Right atrium auricular region (tissue), 2 donors: ENCODE measurements at regions not wholly inside any gene's neighbourhood (a gene's known extent, or its start where the extent isn't known, plus 50 kb on each side); places are given as distances from the start of the nearest gene placed in this dataset.

Experiments used
- DNase-seq: peaks from one replicate; pipeline ENCODE4 v3.0.0-alpha.2; 2019; ENCODE audit warnings: low spot score
- H3K27ac ChIP-seq, 2 donors: fragments of 200-600 bp; sonication (generic); 1 replicate in 1 of 2; 2 replicates in 1 of 2; pipeline ENCODE4 v1.5.1; 2016 to 2019
- H3K27me3 ChIP-seq, 2 donors: fragments of 200-600 bp; sonication (generic); one replicate each; pipeline versions ENCODE4 v1.5.1 to v1.6.0; 2017 to 2019
- H3K36me3 ChIP-seq: fragments of 200-600 bp; sonication (generic); one replicate; pipeline ENCODE4 v1.5.1; 2016
- H3K4me1 ChIP-seq, 2 donors: fragments of 200-600 bp; sonication (generic); one replicate each; pipeline versions ENCODE4 v1.5.1 to v1.6.0; 2017 to 2019
- H3K4me3 ChIP-seq, 2 donors: fragments of 200-600 bp; sonication (generic); 1 replicate in 1 of 2; 2 replicates in 1 of 2; pipeline ENCODE4 v1.5.1; 2017 to 2019; ENCODE audit warnings: mild to moderate bottlenecking in 1 of 2, moderate library complexity in 1 of 2
- H3K9me3 ChIP-seq, 2 donors: fragments of 200-600 bp; sonication (generic); one replicate each; pipeline ENCODE4 v1.5.1; 2019
- TF ChIP-seq, protein P1 (sequence below), 2 donors: fragments of 200-600 bp; sonication (generic); IDR thresholded peaks; one replicate each; pipeline ENCODE4 v1.5.1; 2019; ENCODE audit warnings: antibody characterized with exemption in 2 of 2

DNA sequence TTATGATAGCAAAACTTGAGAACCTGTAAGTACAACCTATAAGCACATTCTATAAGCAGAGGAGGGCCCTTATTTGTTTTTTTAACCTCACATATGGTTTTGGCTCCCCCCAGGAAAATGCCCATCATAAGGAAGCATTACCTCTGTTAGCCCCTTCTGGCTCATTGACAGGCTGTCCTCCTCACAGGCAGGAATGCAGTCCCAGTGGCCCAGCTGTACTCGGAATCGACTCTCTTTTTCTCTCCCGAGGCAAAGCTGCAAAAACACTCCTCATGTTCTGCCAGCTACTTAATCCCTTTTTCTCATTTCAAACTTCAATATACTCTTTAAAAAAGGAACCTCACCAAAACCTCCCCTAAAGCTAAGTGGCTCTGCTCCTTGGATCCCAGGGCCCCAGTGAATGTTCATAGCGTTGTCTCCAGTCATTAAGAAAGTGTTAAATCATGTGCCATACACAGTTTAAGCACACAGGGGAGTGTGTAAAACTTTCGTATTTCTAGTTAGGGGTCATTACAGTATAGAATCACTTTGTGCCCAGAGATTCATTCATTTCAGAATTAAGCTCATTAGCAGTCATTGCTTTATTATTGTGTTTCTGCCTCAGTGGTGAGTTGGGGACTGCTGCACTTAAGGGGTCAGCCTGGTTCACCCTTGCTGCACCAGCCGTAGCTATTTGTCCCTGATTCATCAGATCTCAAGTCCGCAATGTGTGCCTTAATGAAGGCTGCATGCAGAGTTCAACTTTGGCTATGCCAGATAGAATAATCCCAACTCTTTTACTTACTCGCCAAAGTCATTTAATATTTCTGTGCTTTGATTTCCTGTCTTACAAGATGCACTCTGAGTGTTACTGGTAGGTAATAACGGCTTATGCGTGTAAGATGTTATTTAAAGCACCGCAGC is 57.6 kb downstream of the JRKL start:
- no peak for DNase-seq
- H3K27ac ChIP-seq = no peak overlapping the region
- no peaks in the 10 kb centered on the region for H3K27me3 ChIP-seq
- H3K36me3 ChIP-seq = no peaks in the 10 kb centered on the region
- TF ChIP-seq, protein P1, sequence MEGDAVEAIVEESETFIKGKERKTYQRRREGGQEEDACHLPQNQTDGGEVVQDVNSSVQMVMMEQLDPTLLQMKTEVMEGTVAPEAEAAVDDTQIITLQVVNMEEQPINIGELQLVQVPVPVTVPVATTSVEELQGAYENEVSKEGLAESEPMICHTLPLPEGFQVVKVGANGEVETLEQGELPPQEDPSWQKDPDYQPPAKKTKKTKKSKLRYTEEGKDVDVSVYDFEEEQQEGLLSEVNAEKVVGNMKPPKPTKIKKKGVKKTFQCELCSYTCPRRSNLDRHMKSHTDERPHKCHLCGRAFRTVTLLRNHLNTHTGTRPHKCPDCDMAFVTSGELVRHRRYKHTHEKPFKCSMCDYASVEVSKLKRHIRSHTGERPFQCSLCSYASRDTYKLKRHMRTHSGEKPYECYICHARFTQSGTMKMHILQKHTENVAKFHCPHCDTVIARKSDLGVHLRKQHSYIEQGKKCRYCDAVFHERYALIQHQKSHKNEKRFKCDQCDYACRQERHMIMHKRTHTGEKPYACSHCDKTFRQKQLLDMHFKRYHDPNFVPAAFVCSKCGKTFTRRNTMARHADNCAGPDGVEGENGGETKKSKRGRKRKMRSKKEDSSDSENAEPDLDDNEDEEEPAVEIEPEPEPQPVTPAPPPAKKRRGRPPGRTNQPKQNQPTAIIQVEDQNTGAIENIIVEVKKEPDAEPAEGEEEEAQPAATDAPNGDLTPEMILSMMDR (IDR thresholded peaks at IDR 0.05) = no peak
- no peak overlapping the region for H3K4me3 ChIP-seq
- no peaks in the 10 kb centered on the region for H3K9me3 ChIP-seq
- H3K4me1 ChIP-seq = no peaks in the 10 kb centered on the region

DNA sequence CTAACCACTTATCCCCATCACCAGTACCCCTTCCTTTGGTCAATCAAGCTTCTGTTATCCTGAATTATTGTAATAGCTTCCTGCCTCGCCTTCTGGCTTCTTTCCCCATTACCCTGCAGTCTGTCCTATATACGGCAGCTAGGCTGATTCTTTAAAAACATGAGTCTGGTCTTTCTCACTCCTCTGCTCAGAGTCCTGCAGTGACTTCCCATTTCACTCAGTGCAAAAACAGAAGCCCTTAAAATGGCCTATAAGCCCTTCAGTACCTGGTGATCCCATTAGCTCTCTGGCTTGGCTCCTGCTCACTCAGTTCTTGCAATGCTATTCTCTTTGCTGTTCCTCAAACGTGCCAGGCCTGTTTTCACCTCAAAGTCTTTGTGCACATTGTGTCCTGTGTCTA is 58.4 kb downstream of the JRKL start:
- Histone ChIP-seq H3K9me3 (no peaks in the 10 kb centered on the region), H3K27ac (no peak overlapping the region), H3K4me1 (no peaks in the 10 kb centered on the region), H3K36me3 (no peaks in the 10 kb centered on the region), H3K4me3 (no peak overlapping the region), H3K27me3 (no peaks in the 10 kb centered on the region)
- TF ChIP-seq, protein P1 (IDR thresholded peaks at IDR 0.05) = no peak
- no peak for DNase-seq

DNA sequence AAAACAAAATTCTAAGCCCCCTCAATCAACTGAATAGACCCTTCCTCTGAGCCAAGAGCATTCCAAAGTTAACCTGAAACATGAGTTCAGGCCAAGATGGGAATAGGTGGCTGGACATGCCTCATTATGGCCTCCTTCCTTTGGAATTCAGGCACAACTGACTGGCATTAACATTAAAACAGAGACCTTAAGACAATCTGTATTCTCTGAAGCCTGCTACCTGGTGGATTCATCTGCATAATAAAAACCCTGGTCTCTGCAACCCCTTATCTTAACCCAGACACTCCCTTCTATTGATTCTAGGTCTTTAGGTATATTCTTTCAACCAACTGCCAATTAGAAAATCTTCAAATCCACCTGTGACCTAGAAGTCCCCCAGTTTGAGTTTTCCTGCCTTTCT is 66.3 kb downstream of the JRKL start:
- H3K9me3 ChIP-seq = no peaks in the 10 kb centered on the region
- no peak overlapping the region for H3K4me3 ChIP-seq
- no peak for DNase-seq
- H3K36me3 ChIP-seq = no peaks in the 10 kb centered on the region
- TF ChIP-seq, protein P1 (IDR thresholded peaks at IDR 0.05) = no peak
- H3K27ac ChIP-seq = no peak overlapping the region
- no peaks in the 10 kb centered on the region for H3K27me3 ChIP-seq
- no peaks in the 10 kb centered on the region for H3K4me1 ChIP-seq

DNA sequence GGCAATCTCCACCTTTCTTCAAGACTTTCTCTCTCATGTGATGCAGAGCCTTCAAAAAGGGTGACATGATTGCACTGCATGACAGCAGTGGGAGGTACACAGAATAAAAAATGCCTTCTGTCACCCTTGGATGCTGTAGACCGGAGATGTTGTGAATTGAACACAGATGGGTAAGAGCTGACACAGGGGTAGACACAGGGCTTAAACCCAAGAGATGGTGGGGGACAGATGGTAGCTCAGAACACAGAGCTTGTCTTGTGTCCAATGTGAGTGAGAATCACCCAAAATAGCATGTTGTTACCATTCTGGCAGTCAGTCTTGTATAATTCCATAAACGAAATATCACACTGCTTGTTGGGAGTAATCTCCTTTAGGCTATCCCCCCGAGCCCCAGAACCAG is 69.9 kb downstream of the JRKL start:
- Histone ChIP-seq H3K27me3 (no peaks in the 10 kb centered on the region), H3K36me3 (no peaks in the 10 kb centered on the region), H3K4me1 (peaks cover 0 to 6% of the 10 kb centered on the region in 2 donors), H3K9me3 (no peaks in the 10 kb centered on the region), H3K27ac (no peak overlapping the region), H3K4me3 (no peak overlapping the region)
- TF ChIP-seq, protein P1 (IDR thresholded peaks at IDR 0.05) = no peak
- DNase-seq = no peak

DNA sequence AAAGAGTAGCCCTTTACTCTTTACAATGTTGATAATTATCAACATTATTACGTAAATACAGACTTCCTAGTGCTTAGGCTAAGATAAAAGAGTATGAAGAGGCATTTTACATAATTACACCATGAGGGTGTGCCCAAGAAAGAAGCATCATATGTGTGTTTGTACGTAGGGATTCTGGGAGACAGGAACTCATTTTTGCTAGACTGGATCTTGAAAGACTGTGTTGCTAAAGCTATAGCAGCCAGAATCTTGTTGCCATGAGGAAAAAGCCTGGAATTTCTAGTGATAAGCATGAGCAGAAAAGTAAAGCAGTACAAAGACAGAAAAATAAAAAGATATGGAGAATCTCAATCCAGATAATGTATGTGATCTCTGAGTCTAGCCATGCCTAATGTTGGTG is 72.1 kb downstream of the JRKL start:
- Histone ChIP-seq H3K27ac (no peak overlapping the region), H3K4me1 (peaks cover 0 to 11% of the 10 kb centered on the region in 2 donors), H3K27me3 (no peaks in the 10 kb centered on the region), H3K36me3 (no peaks in the 10 kb centered on the region), H3K4me3 (no peak overlapping the region), H3K9me3 (no peaks in the 10 kb centered on the region)
- TF ChIP-seq, protein P1 (IDR thresholded peaks at IDR 0.05) = no peak
- DNase-seq = no peak
